Panc1 (cell line): ENCODE measurements at regions not wholly inside any gene's neighbourhood (a gene's known extent, or its start where the extent isn't known, plus 50 kb on each side); places are given as distances from the start of the nearest gene placed in this dataset.

Experiments
- ATAC-seq: fragments of 200-7000 bp; cut with Tn5 transposase; 2 replicates; pipeline ENCODE4 v1.9.1; 2020; ENCODE audit warnings: mild to moderate bottlenecking, moderate library complexity
- BruUV-seq: library from RNA; stranded (reverse); fragments of 400-500 nt; replicated peaks from 2 replicates; lab custom pipeline; 2021; lab: Mats Ljungman, UMichigan
- CTCF ChIA-PET: fragments of 300-600 bp; sonication (Branson Sonifier 250); formaldehyde crosslinking; loops from one replicate; lab custom pipeline; 2022; ENCODE audit warnings: antibody characterized with exemption; lab: Charles Lee
- POLR2A ChIA-PET: fragments of 300-600 bp; sonication (Branson Sonifier 250); formaldehyde crosslinking; loops from one replicate; lab custom pipeline; 2022; ENCODE audit warnings: antibody characterized with exemption; lab: Charles Lee
- DNase-seq: peaks from one replicate; pipeline ENCODE4 v3.0.0-alpha.2; 2010; ENCODE audit warnings: low read depth, low spot score
- H3K27ac ChIP-seq: 2 replicates; pipeline ENCODE4 v1.5.1; 2011; ENCODE audit warnings: mild to moderate bottlenecking, low read length, inconsistent platforms
- H3K27me3 ChIP-seq: fragments of 200-500 bp; sonication (Bioruptor generic); 2 replicates; pipeline ENCODE4 v1.6.0; 2014; ENCODE audit warnings: low read length, inconsistent platforms; ENCODE audit not compliant: control insufficient read depth, insufficient read depth
- H3K36me3 ChIP-seq: fragments of 200-500 bp; sonication (Bioruptor generic); 2 replicates; pipeline ENCODE4 v1.5.1; 2014; ENCODE audit warnings: inconsistent platforms, mild to moderate bottlenecking, low read length, moderate library complexity; ENCODE audit not compliant: control insufficient read depth, insufficient read depth
- H3K4me1 ChIP-seq: 2 replicates; pipeline ENCODE4 v1.5.1; 2011; ENCODE audit warnings: inconsistent platforms, mild to moderate bottlenecking, low read length, moderate library complexity; ENCODE audit not compliant: control insufficient read depth, insufficient read depth
- H3K4me3 ChIP-seq, 2 experiments: 2 replicates each; pipeline ENCODE4 v1.5.1; 2011 to 2012; ENCODE audit warnings: low read depth in 2 of 2, low read length in 2 of 2, mild to moderate bottlenecking in 2 of 2, inconsistent platforms in 1 of 2, moderate library complexity in 1 of 2
- H3K9me3 ChIP-seq: fragments of 200-500 bp; sonication (Bioruptor generic); 2 replicates; pipeline ENCODE4 v1.5.1; 2014; ENCODE audit warnings: low read depth, mild to moderate bottlenecking, inconsistent platforms, low read length, moderate library complexity; ENCODE audit not compliant: control insufficient read depth, insufficient read depth
- POLR2AphosphoS5 ChIP-seq: IDR thresholded peaks from 2 replicates; pipeline ENCODE4 v1.6.1; 2012; ENCODE audit warnings: mild to moderate bottlenecking, low read depth, low read length, moderate library complexity
- SIN3A ChIP-seq: IDR thresholded peaks from 2 replicates; pipeline ENCODE4 v1.6.1; 2012; ENCODE audit warnings: low read depth, mild to moderate bottlenecking, low read length, moderate library complexity, borderline replicate concordance; ENCODE audit not compliant: insufficient read depth
- TCF7L2 ChIP-seq: IDR thresholded peaks from 2 replicates; pipeline ENCODE4 v1.6.1; 2011; ENCODE audit warnings: mild to moderate bottlenecking, low read depth, low read length, inconsistent platforms
- in situ Hi-C: cut with HindIII; loops from 2 replicates; pipeline ENCODE4 v1.10.0; 2016; ENCODE audit warnings: low sequenced_read_pairs, low pct_unique_long_range_greater_than_20kb
- intact Hi-C: fragments of 100-400 bp; cut with micrococcal nuclease; formaldehyde crosslinking; loops from one replicate; pipeline ENCODE4 v1.10.0; 2022; ENCODE audit not compliant: unreplicated experiment
- TF ChIP-seq, protein P1 (sequence below), 2 experiments: IDR thresholded peaks; 2 replicates each; pipeline ENCODE4 v1.6.1; 2011 to 2012; ENCODE audit warnings: low read depth in 2 of 2, control low read depth in 1 of 2, low read length in 1 of 2, mild to moderate bottlenecking in 1 of 2, moderate library complexity in 1 of 2; ENCODE audit not compliant: insufficient read depth in 1 of 2
- TF ChIP-seq, protein P2 (sequence below): fragments of 450-650 bp; IDR thresholded peaks from 2 replicates; pipeline ENCODE4 v1.5.1; 2017; ENCODE audit warnings: mild to moderate bottlenecking

DNA sequence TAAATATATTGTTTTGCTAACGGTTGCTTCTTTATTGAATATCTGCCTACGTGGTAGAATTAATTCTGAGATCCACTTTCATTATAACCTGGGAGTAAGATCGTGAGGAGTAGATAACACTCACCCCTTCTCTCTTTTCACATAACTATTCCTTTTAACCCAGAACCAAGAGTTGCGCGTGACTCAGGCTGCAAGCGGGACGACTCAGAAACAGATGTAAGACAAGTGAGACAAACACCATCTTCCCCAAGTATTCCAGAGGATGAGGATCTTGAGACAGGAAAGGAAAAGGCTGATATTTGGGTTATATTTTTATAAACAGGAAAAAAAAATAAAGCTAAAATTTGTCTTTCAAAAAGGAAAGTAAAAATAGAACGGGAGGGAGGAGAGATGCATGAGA, 318.8 kb upstream of the NOCT start:
- Histone ChIP-seq H3K27ac (no peak overlapping the region), H3K4me1 (no peaks in the 10 kb centered on the region), H3K36me3 (no peaks in the 10 kb centered on the region), H3K9me3 (no peaks in the 10 kb centered on the region), H3K27me3 (no peaks in the 10 kb centered on the region), H3K4me3 (no peak overlapping the region)
- intact Hi-C loops = no loop called here
- ATAC-seq (no peak), DNase-seq (no peak)
- ChIA-PET CTCF (no interaction called here), POLR2A (no interaction called here)
- in situ Hi-C loops = no loop called here
- TF ChIP-seq SIN3A = no peak
- TF ChIP-seq, protein P1, sequence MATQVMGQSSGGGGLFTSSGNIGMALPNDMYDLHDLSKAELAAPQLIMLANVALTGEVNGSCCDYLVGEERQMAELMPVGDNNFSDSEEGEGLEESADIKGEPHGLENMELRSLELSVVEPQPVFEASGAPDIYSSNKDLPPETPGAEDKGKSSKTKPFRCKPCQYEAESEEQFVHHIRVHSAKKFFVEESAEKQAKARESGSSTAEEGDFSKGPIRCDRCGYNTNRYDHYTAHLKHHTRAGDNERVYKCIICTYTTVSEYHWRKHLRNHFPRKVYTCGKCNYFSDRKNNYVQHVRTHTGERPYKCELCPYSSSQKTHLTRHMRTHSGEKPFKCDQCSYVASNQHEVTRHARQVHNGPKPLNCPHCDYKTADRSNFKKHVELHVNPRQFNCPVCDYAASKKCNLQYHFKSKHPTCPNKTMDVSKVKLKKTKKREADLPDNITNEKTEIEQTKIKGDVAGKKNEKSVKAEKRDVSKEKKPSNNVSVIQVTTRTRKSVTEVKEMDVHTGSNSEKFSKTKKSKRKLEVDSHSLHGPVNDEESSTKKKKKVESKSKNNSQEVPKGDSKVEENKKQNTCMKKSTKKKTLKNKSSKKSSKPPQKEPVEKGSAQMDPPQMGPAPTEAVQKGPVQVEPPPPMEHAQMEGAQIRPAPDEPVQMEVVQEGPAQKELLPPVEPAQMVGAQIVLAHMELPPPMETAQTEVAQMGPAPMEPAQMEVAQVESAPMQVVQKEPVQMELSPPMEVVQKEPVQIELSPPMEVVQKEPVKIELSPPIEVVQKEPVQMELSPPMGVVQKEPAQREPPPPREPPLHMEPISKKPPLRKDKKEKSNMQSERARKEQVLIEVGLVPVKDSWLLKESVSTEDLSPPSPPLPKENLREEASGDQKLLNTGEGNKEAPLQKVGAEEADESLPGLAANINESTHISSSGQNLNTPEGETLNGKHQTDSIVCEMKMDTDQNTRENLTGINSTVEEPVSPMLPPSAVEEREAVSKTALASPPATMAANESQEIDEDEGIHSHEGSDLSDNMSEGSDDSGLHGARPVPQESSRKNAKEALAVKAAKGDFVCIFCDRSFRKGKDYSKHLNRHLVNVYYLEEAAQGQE (IDR thresholded peaks at IDR 0.05; ENCODE audit: insufficient read depth in 1 of 2, low read depth in 2 of 2, low read length in 1 of 2) = no peak
- TF ChIP-seq, protein P2, sequence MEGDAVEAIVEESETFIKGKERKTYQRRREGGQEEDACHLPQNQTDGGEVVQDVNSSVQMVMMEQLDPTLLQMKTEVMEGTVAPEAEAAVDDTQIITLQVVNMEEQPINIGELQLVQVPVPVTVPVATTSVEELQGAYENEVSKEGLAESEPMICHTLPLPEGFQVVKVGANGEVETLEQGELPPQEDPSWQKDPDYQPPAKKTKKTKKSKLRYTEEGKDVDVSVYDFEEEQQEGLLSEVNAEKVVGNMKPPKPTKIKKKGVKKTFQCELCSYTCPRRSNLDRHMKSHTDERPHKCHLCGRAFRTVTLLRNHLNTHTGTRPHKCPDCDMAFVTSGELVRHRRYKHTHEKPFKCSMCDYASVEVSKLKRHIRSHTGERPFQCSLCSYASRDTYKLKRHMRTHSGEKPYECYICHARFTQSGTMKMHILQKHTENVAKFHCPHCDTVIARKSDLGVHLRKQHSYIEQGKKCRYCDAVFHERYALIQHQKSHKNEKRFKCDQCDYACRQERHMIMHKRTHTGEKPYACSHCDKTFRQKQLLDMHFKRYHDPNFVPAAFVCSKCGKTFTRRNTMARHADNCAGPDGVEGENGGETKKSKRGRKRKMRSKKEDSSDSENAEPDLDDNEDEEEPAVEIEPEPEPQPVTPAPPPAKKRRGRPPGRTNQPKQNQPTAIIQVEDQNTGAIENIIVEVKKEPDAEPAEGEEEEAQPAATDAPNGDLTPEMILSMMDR = no peak
- TF ChIP-seq TCF7L2 = no peak
- TF ChIP-seq POLR2AphosphoS5 = no peak
- no TSS peak for BruUV-seq

DNA sequence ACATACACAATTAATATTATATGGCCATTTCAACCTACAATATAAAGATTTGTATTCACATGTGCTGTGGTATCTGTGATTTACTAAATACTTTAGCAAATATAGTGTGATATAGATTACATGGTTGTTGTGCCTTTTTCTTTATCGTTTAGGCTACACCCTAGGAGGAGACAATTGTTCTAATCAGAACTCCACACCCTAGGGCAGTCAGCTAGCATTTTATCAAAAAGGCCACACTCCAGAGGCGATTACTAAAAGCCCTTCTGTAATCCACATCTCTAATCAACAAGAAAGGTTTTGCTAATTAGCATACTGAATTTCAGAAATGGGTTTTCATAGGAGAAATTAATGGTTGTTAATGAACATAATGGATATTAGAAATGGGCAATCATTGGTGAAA, 319.5 kb upstream of the NOCT start:
- H3K27me3 ChIP-seq = no peaks in the 10 kb centered on the region
- DNase-seq (no peak), ATAC-seq (no peak)
- BruUV-seq = no TSS peak
- no peaks in the 10 kb centered on the region for H3K36me3 ChIP-seq
- in situ Hi-C loops = no loop called here
- POLR2A ChIA-PET = no interaction called here
- CTCF ChIA-PET = no interaction called here
- TF ChIP-seq, protein P1 (IDR thresholded peaks at IDR 0.05; ENCODE audit: insufficient read depth in 1 of 2, low read depth in 2 of 2, low read length in 1 of 2) = no peak
- TF ChIP-seq TCF7L2 (no peak), POLR2AphosphoS5 (no peak), SIN3A (no peak)
- TF ChIP-seq, protein P2 = no peak
- H3K4me3 ChIP-seq = no peak overlapping the region
- no peaks in the 10 kb centered on the region for H3K9me3 ChIP-seq
- no peak overlapping the region for H3K27ac ChIP-seq
- intact Hi-C loops = no loop called here
- H3K4me1 ChIP-seq = no peaks in the 10 kb centered on the region
